CD4-positive, alpha-beta T cell treated with Interleukin-15 for 1 hour (primary cell): ENCODE measurements at regions not wholly inside any gene's neighbourhood (a gene's known extent, or its start where the extent isn't known, plus 50 kb on each side); places are given as distances from the start of the nearest gene placed in this dataset.
"Not testable (repeated sequence)": the region's sequence is repeated elsewhere in the genome, so short reads cannot be mapped to it uniquely, and the experiment has no call there.

Experiments
- DNase-seq: peaks from one replicate; pipeline ENCODE4 v3.0.0-alpha.2; 2020

GRCh38 chr4:184280137-184280536, 62.5 kb upstream of the ENPP6 start:
- DNase-seq, result no peak

DNA sequence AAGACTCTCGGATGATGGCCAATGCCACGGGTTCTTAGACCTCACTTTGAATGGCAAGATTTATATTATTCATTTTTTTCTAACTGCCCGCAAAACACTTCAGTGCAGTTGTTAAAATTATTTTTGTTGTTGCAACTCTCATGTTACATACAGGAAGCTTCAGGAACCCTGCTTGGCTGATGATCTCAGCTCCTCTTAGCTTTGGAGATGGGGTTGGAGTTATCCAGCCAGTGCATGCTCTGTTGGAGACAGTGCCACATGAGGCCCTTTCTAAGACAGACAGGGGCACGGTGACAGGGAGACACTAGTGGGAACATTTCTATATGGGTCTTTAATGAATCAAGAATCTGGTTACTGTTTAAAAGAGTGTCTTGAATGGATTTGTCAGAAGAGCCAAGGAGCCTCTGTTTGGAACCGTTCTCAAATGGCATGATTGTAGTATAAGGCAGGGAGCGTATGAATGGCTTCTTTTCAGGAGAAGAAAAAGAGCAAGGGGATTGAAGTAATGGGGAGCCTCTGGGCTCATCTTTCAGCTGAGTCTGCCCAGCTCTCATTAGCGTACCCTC, 61.9 kb upstream of the ENPP6 start:
- DNase-seq, result no peak

GRCh38 chr4:184277769-184278168, 60.1 kb upstream of the ENPP6 start:
- DNase-seq, result not testable (repeated sequence)

- DNase-seq, result not testable (repeated sequence)
These were observed 59.3 kb upstream of the ENPP6 start for GRCh38 chr4:184277010-184277409.

DNA sequence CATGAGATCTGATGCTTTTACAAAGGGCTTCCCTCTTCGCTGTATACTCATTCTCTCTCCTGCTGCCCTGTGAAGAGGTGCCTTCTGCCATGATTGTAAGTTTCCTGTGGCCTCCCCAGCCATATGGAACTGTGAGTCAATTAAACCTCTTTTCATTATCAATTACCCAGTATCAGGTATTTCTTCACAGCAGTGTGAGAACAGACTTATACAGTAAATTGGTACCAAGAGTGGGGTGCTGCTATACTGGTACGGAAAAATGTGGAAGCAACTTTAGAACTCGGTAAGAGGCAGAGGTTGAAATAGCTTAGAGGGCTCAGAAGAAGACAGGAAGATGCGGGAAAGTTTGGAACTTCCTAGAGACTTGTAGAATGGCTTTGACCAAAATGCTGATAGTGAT, 58.7 kb upstream of the ENPP6 start:
- not testable (repeated sequence) for DNase-seq

DNA sequence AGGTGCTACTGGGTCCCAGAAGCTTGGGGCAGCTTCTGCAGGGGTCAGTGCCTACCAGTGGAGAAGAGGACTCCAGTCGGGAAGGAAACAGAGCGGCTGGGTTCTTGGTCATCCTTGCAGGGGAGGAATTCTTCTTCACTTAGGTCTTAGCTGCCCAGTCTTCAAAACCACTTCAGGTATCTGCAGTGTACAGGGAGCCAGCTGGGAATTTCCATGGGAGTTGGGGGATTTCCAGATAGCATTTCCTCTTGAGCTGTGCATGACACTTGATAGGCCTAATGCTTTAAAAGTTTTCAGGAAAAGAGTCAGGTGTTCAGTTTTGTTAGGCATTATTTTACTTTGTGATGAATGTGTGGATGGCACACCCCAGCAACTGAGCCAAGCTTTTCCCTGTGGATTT, 58.1 kb upstream of the ENPP6 start:
- DNase-seq, result no peak

- no peak for DNase-seq
These were observed 56.7 kb upstream of the ENPP6 start for GRCh38 chr4:184274286-184274951.

GRCh38 chr4:184273166-184274147, 55.8 kb upstream of the ENPP6 start:
- no peak for DNase-seq

- no peak for DNase-seq
These were observed 53.2 kb upstream of the ENPP6 start for GRCh38 chr4:184270808-184271413.

DNA sequence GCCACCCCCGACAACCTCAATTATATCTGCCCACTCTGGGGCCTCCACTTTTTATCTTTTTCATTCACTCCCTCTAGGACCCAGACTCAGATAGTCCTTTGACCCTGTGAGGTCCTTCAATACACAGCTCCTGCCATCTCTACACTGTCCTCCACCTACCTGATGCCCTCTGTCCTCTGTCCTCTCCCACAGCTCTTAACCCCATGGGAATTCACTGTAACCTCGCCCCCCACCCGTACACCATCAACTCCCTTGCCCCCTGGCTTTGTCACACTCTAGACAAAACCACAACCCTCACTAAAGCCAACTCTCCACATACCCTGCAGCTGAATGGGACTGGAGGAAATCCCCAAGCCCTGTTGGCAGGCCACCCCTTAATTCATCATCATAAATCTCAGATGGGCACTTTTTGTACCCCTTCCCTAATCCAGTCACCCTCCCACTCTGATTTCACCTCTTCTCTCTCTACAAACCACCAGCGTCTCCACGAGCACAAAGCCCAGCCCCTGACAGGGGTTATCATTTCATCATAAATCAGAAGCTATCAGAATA, 52.3 kb upstream of the ENPP6 start:
- no peak for DNase-seq

- DNase-seq, result no peak
These were observed 51.0 kb upstream of the ENPP6 start for GRCh38 chr4:184268584-184269160.

DNA sequence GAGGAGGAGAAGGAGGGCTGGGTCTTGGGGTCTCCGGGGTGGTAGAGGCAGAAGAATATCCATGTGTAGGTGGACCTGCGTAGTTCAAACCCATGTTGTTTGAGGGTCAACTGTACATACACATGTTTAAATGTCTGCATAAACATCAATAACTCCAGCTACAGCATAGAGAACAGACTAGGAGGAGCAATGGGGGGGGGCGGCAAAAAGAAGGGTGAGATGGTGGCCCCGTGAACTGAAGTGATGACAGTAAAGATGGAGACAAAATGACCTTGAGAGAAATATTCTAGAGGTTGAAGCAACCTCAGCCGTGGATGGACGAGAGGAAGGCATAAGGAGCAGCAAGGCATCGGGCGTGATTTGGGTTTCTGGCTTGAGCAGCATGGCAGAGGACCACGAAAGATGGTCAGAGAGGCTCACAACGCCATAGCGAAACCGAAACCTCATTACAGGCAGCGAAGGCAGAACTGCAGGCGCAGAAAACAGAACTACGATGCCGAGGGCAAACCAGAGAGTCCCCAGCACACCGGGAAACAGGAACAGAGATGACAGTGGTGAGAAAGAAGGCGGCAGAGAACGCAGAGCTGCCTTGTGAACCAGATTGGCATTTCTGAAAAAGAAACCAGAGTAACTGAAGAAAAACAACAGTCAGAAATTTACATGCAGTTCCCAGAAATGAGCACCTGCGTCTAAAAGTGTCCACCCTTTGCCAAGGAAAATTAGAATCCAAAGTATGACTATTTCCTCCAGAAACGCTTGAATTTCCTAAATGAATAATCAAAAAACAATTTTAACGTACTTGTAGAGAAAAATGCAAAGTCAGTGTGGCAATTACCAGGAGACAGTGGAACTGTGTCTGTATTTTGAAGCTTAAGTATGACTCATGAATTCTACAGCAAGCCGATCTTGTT, 50.3 kb upstream of the ENPP6 start:
- peak; percentile 82 for DNase-seq
